Mesendoderm (in vitro differentiated cells): ENCODE measurements at regions not wholly inside any gene's neighbourhood (a gene's known extent, or its start where the extent isn't known, plus 50 kb on each side); places are given as distances from the start of the nearest gene placed in this dataset.

ENCODE experiments used
- DNase-seq: peaks from one replicate; pipeline ENCODE4 v3.0.0; 2013
- H2AK5ac ChIP-seq: 2 replicates; pipeline ENCODE4 v1.6.1; 2013; ENCODE audit warnings: low read length, inconsistent platforms
- H2BK120ac ChIP-seq: 2 replicates; pipeline ENCODE4 v1.6.1; 2013; ENCODE audit warnings: low read depth, mild to moderate bottlenecking, low read length, moderate library complexity, mixed read lengths
- H2BK15ac ChIP-seq: replicated peaks from 2 replicates; pipeline ENCODE4 v1.6.1; 2013; ENCODE audit warnings: low read depth, mild to moderate bottlenecking, moderate library complexity
- H2BK5ac ChIP-seq: 2 replicates; pipeline ENCODE4 v1.6.1; 2013; ENCODE audit warnings: low read length, inconsistent platforms
- H3K18ac ChIP-seq: 2 replicates; pipeline ENCODE4 v1.6.1; 2013; ENCODE audit warnings: mild to moderate bottlenecking, low read length, mixed read lengths
- H3K23ac ChIP-seq: one replicate; pipeline ENCODE4 v1.6.1; 2013; ENCODE audit warnings: low read length
- H3K27ac ChIP-seq: 2 replicates; pipeline ENCODE4 v1.5.1; 2013; ENCODE audit warnings: low read depth, mild to moderate bottlenecking, inconsistent platforms, low read length, moderate library complexity
- H3K27me3 ChIP-seq: 2 replicates; pipeline ENCODE4 v1.6.1; 2013; ENCODE audit warnings: low read length, control low read depth, mild to moderate bottlenecking, inconsistent platforms; ENCODE audit not compliant: insufficient read depth, poor library complexity
- H3K36me3 ChIP-seq: 2 replicates; pipeline ENCODE4 v1.6.1; 2013; ENCODE audit warnings: low read length, inconsistent platforms; ENCODE audit not compliant: control insufficient read depth, insufficient read depth
- H3K4ac ChIP-seq: one replicate; pipeline ENCODE4 v1.6.1; 2013; ENCODE audit warnings: low read depth, mild to moderate bottlenecking, low read length, moderate library complexity
- H3K4me1 ChIP-seq: 2 replicates; pipeline ENCODE4 v1.6.1; 2013; ENCODE audit warnings: low read depth, low read length, inconsistent platforms; ENCODE audit not compliant: control insufficient read depth
- H3K4me2 ChIP-seq: 2 replicates; pipeline ENCODE4 v1.6.1; 2013; ENCODE audit warnings: low read length
- H3K4me3 ChIP-seq: 2 replicates; pipeline ENCODE4 v1.5.1; 2013; ENCODE audit warnings: mild to moderate bottlenecking, low read length
- H3K56ac ChIP-seq: one replicate; pipeline ENCODE4 v1.6.1; 2013; ENCODE audit warnings: low read length
- H3K79me1 ChIP-seq: 2 replicates; pipeline ENCODE4 v1.6.1; 2013; ENCODE audit warnings: low read length, inconsistent platforms
- H3K79me2 ChIP-seq: 2 replicates; pipeline ENCODE4 v1.6.1; 2013; ENCODE audit warnings: mild to moderate bottlenecking, low read length; ENCODE audit not compliant: control insufficient read depth, insufficient read depth
- H3K9ac ChIP-seq: 2 replicates; pipeline ENCODE4 v1.6.1; 2013; ENCODE audit warnings: low read length, inconsistent platforms
- H4K5ac ChIP-seq: one replicate; pipeline ENCODE4 v1.6.1; 2013; ENCODE audit warnings: low read length
- H4K8ac ChIP-seq: one replicate; pipeline ENCODE4 v1.6.1; 2013; ENCODE audit warnings: low read depth, mild to moderate bottlenecking, control low read depth, low read length, moderate library complexity
- WGBS: extraction: QIAGEN DNeasy Blood & Tissue Kit; methylation state at CpG from one replicate; pipeline ENCODE4 v1.1.7; 2013; ENCODE audit warnings: low lambda C conversion rate, missing lambda C conversion rate; ENCODE audit not compliant: insufficient coverage; ENCODE audit errors: extremely low coverage; 5-methylcytosine and 5-hydroxymethylcytosine counted together

DNA sequence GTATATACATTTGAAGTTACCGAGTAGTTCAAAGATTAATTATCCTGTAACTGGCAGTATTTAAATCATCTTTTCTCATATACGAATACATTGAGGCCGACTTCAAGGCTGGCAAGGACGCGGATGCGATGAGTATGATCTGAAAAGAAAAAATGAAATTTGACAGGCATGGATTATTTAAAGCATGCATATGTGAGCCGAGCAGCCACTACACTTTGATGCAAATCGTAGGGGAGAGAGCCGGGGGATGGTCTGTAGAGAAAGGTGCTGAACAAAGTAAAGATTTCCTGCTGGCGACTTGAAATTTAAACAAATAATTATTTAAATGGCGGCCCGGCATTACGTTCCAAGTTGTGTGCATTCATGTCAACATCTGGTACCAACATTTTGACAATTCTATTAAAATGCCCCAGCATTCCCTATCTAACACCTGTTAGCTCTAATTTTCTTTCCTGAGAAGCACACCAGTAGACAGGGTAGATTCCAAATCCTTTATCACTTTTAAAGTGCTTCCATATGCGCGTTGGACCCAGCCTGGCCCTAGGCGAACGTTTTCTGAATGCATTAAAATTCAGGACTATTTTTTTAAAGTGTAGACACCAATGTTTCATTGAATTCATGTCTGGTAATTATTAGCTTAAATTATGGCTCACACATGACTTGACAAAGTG is 188.7 kb downstream of the EMX2 start:
- no peak for DNase-seq
- no peak overlapping the region for H2BK120ac ChIP-seq
- no peaks in the 10 kb centered on the region for H3K36me3 ChIP-seq
- no peak overlapping the region for H3K4me3 ChIP-seq
- no peak overlapping the region for H2AK5ac ChIP-seq
- no peak overlapping the region for H3K56ac ChIP-seq
- no peaks in the 10 kb centered on the region for H3K79me1 ChIP-seq
- no peak overlapping the region for H3K18ac ChIP-seq
- H3K27ac ChIP-seq = no peak overlapping the region
- H2BK5ac ChIP-seq = no peak overlapping the region
- no CpG with 5 or more reads among the region's 17 CpGs for WGBS
- H3K4me2 ChIP-seq = no peak overlapping the region
- no peak overlapping the region for H2BK15ac ChIP-seq
- H4K5ac ChIP-seq = no peak overlapping the region
- peaks cover 2% of the 10 kb centered on the region for H3K27me3 ChIP-seq
- H3K9ac ChIP-seq = no peak overlapping the region
- no peak overlapping the region for H3K4ac ChIP-seq
- no peaks in the 10 kb centered on the region for H3K4me1 ChIP-seq
- no peak overlapping the region for H4K8ac ChIP-seq
- no peak overlapping the region for H3K23ac ChIP-seq
- H3K79me2 ChIP-seq = no peaks in the 10 kb centered on the region

DNA sequence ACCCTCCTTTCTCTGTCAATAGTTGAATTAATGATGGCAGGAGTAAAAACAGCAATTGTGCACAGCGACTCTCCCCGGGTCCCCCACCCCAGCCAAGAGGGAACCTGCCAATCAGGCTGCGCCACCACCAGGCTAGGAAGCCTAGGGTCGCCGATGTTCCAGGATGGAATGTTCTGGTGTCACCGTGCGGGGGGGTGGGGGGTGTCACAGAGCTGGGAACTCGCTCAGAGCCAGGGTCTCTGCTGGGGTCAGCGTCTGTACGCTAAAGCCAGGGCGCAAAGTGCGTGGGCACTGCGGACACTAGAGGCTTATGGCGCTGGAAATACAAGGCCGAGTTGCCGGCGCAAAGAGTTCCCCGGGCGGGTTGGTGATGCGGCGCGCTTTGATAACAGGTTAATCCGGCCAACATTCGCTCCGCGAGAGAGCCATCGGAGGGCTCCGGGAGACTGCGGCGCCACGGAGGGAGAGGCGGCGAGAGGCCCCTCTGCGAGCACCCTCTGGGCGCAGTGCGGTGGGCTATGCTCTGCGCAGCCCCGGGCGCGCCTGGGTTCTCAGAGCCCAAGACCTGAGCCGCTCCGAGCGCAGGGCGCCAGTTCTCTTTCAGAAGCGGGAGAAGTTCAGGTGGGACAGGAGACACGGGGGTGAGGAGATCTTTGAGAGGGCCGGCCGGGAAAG is 192.3 kb downstream of the EMX2 start:
- peaks cover 2% of the 10 kb centered on the region for H3K27me3 ChIP-seq
- no peak overlapping the region for H2BK5ac ChIP-seq
- peak overlapping the region; percentile 60 for H3K4me2 ChIP-seq
- no peak overlapping the region for H4K5ac ChIP-seq
- no peak overlapping the region for H3K4me3 ChIP-seq
- H3K36me3 ChIP-seq = no peaks in the 10 kb centered on the region
- no peak overlapping the region for H2BK120ac ChIP-seq
- H3K79me2 ChIP-seq = no peaks in the 10 kb centered on the region
- no peaks in the 10 kb centered on the region for H3K79me1 ChIP-seq
- H3K9ac ChIP-seq = peak overlapping the region; percentile 26
- no peak overlapping the region for H2BK15ac ChIP-seq
- H3K27ac ChIP-seq = no peak overlapping the region
- DNase-seq = peak; percentile 55
- no peak overlapping the region for H2AK5ac ChIP-seq
- H3K4me1 ChIP-seq = no peaks in the 10 kb centered on the region
- no peak overlapping the region for H4K8ac ChIP-seq
- H3K4ac ChIP-seq = no peak overlapping the region
- peak overlapping the region; percentile 44 for H3K56ac ChIP-seq
- WGBS = no CpG with 5 or more reads among the region's 48 CpGs
- no peak overlapping the region for H3K23ac ChIP-seq
- H3K18ac ChIP-seq = no peak overlapping the region

GRCh38 chr10:117736655-117737054 is 194.1 kb downstream of the EMX2 start:
- H4K5ac ChIP-seq = no peak overlapping the region
- no peaks in the 10 kb centered on the region for H3K79me2 ChIP-seq
- no peak overlapping the region for H3K18ac ChIP-seq
- H3K56ac ChIP-seq = no peak overlapping the region
- H3K4ac ChIP-seq = no peak overlapping the region
- peak; percentile 60 for DNase-seq
- no peak overlapping the region for H2BK5ac ChIP-seq
- H3K27ac ChIP-seq = no peak overlapping the region
- no peak overlapping the region for H3K4me3 ChIP-seq
- H3K4me2 ChIP-seq = no peak overlapping the region
- H3K23ac ChIP-seq = no peak overlapping the region
- WGBS = no CpG with 5 or more reads among the region's 7 CpGs
- H3K9ac ChIP-seq = no peak overlapping the region
- H4K8ac ChIP-seq = no peak overlapping the region
- H3K27me3 ChIP-seq = peaks cover 2% of the 10 kb centered on the region
- no peaks in the 10 kb centered on the region for H3K36me3 ChIP-seq
- H3K4me1 ChIP-seq = no peaks in the 10 kb centered on the region
- no peaks in the 10 kb centered on the region for H3K79me1 ChIP-seq
- no peak overlapping the region for H2AK5ac ChIP-seq
- no peak overlapping the region for H2BK15ac ChIP-seq
- H2BK120ac ChIP-seq = no peak overlapping the region

DNA sequence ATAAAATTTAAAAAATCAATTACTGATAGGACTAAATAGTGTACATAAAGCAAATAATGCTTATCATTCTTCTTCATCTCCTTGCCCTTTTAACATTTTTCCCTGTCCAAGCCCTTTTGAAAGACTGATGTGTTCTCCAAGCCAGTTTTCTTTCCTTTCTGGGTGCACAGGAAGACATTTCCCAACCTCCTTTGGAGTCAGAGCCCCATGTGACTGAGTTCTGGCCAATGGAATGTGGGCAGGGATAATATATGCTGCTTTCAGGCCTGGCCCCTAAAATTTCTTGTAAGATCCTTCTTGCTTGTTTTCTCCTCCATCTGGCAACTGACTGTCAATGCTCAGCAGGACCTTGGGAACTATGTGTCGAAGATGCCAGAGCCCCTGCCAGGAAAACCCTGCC is 197.5 kb downstream of the EMX2 start:
- Histone ChIP-seq H3K18ac (no peak overlapping the region), H3K27ac (no peak overlapping the region), H4K5ac (no peak overlapping the region), H3K9ac (no peak overlapping the region), H3K4me1 (no peaks in the 10 kb centered on the region), H3K4me3 (no peak overlapping the region), H4K8ac (no peak overlapping the region), H3K4me2 (no peak overlapping the region), H3K36me3 (no peaks in the 10 kb centered on the region), H3K79me2 (no peaks in the 10 kb centered on the region), H2AK5ac (no peak overlapping the region), H3K79me1 (no peaks in the 10 kb centered on the region), H3K27me3 (peaks cover 2% of the 10 kb centered on the region), H2BK5ac (no peak overlapping the region), H3K4ac (no peak overlapping the region), H2BK120ac (no peak overlapping the region), H2BK15ac (no peak overlapping the region), H3K56ac (no peak overlapping the region), H3K23ac (no peak overlapping the region)
- no CpG with 5 or more reads among the region's 1 CpG for WGBS
- DNase-seq = no peak

DNA sequence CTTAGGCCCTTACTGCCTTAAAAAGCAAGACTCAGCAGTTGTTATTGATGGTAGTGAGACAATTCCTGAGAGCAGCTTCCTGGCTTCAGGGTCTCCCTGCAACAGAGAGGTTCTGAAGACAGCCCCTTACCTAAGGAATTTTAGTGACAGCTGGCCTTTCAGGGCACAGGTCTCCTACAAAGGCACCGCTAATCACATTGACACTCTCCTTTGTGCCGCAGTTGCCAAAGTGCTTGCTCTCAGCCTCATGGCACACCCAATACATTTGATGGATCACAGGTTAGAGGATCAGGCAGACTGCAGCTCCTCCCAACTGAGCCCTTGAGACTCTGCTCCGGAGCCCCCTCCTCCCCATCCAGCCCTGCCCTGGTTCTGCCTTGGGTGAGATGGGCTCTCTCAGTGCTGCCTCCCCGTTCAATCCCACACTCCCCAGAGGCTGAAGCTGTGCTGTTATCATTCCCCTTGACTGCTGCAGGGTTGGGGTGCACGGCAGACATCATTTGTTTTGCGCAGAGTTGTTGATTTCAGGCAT is 198.2 kb downstream of the EMX2 start:
- Histone ChIP-seq H3K56ac (no peak overlapping the region), H3K18ac (no peak overlapping the region), H3K79me1 (no peaks in the 10 kb centered on the region), H2AK5ac (no peak overlapping the region), H3K4me1 (no peaks in the 10 kb centered on the region), H3K27me3 (peaks cover under 1% of the 10 kb centered on the region), H3K4me2 (no peak overlapping the region), H3K4me3 (no peak overlapping the region), H2BK5ac (no peak overlapping the region), H3K27ac (no peak overlapping the region), H3K36me3 (no peaks in the 10 kb centered on the region), H3K9ac (no peak overlapping the region), H3K79me2 (no peaks in the 10 kb centered on the region), H4K8ac (no peak overlapping the region), H3K23ac (no peak overlapping the region), H2BK120ac (no peak overlapping the region), H2BK15ac (no peak overlapping the region), H4K5ac (no peak overlapping the region), H3K4ac (no peak overlapping the region)
- no CpG with 5 or more reads among the region's 6 CpGs for WGBS
- no peak for DNase-seq
